ENCODE measurements at regions not wholly inside any gene's neighbourhood (a gene's known extent, or its start where the extent isn't known, plus 50 kb on each side); places are given as distances from the start of the nearest gene placed in this dataset.

- peaks cover 0 to 7% (median 0%) of the 10 kb centered on the region in 3 donors for H3K9me3 ChIP-seq
- no peaks in the 10 kb centered on the region for H3K36me3 ChIP-seq (replicated peaks in 1 of 2; ENCODE audit: insufficient read depth in 1 of 2, low read depth in 2 of 2)
- H3K4me1 ChIP-seq: no peaks in the 10 kb centered on the region
- ATAC-seq (no peak), DNase-seq (no peak)
- TF ChIP-seq CTCF (IDR thresholded peaks at IDR 0.05) (no peak), POLR2A (IDR thresholded peaks at IDR 0.05) (no peak)
- 69 to 76% methylated on average over 4 to 16 of the region's 16 CpGs for WGBS, 2 donors
- no peak overlapping the region for H3K27ac ChIP-seq
- no peak overlapping the region for H3K4me3 ChIP-seq
- no peaks in the 10 kb centered on the region for H3K27me3 ChIP-seq
- intact Hi-C loops (cut with DNase I): no loop called here
Observed at GRCh38 chr1:73105755-73106154, 823.4 kb upstream of the NEGR1 start.

GRCh38 chr1:73104749-73105148 lies 822.4 kb upstream of the NEGR1 start:
- no peaks in the 10 kb centered on the region for H3K27me3 ChIP-seq
- H3K4me3 ChIP-seq: no peak overlapping the region
- TF ChIP-seq CTCF (IDR thresholded peaks at IDR 0.05): no peak
- no peak for TF ChIP-seq POLR2A (IDR thresholded peaks at IDR 0.05)
- ATAC-seq (no peak), DNase-seq (no peak)
- no peaks in the 10 kb centered on the region for H3K36me3 ChIP-seq (replicated peaks in 1 of 2; ENCODE audit: insufficient read depth in 1 of 2, low read depth in 2 of 2)
- H3K4me1 ChIP-seq: no peaks in the 10 kb centered on the region
- intact Hi-C loops (cut with DNase I): no loop called here
- WGBS, 2 donors: 79 to 80% methylated on average over 1 to 8 of the region's 8 CpGs
- H3K27ac ChIP-seq: no peak overlapping the region
- peaks cover 0 to 7% (median 0%) of the 10 kb centered on the region in 3 donors for H3K9me3 ChIP-seq

- H3K4me3 ChIP-seq: no peak overlapping the region
- intact Hi-C loops (cut with DNase I): no loop called here
- H3K4me1 ChIP-seq: no peaks in the 10 kb centered on the region
- no peak overlapping the region for H3K27ac ChIP-seq
- ATAC-seq (no peak), DNase-seq (no peak)
- TF ChIP-seq POLR2A (IDR thresholded peaks at IDR 0.05): no peak
- no peak for TF ChIP-seq CTCF (IDR thresholded peaks at IDR 0.05)
- H3K36me3 ChIP-seq (replicated peaks in 1 of 2; ENCODE audit: insufficient read depth in 1 of 2, low read depth in 2 of 2): no peaks in the 10 kb centered on the region
- H3K9me3 ChIP-seq: peaks cover 0 to 5% (median 0%) of the 10 kb centered on the region in 3 donors
- 48 to 53% methylated on average over 4 of the region's 4 CpGs for WGBS, 2 donors
- no peaks in the 10 kb centered on the region for H3K27me3 ChIP-seq
Observed at GRCh38 chr1:73100216-73100615, 817.9 kb upstream of the NEGR1 start.

- no peaks in the 10 kb centered on the region for H3K27me3 ChIP-seq
- H3K9me3 ChIP-seq: no peaks in the 10 kb centered on the region
- no peak for ATAC-seq
- no peak for DNase-seq
- no peaks in the 10 kb centered on the region for H3K4me1 ChIP-seq
- intact Hi-C loops (cut with DNase I): no loop called here
- H3K4me3 ChIP-seq: no peak overlapping the region
- TF ChIP-seq CTCF (IDR thresholded peaks at IDR 0.05) (no peak), POLR2A (IDR thresholded peaks at IDR 0.05) (no peak)
- H3K36me3 ChIP-seq (replicated peaks in 1 of 2; ENCODE audit: insufficient read depth in 1 of 2, low read depth in 2 of 2): no peaks in the 10 kb centered on the region
- no peak overlapping the region for H3K27ac ChIP-seq
Observed at GRCh38 chr1:73097917-73098316, 815.6 kb upstream of the NEGR1 start.

GRCh38 chr1:73096841-73097240 lies 814.5 kb upstream of the NEGR1 start:
- 34 to 39% methylated on average over 1 of the region's 1 CpG for WGBS, 2 donors
- H3K9me3 ChIP-seq: no peaks in the 10 kb centered on the region
- ATAC-seq (no peak), DNase-seq (no peak)
- intact Hi-C loops (cut with DNase I): no loop called here
- no peaks in the 10 kb centered on the region for H3K4me1 ChIP-seq
- H3K4me3 ChIP-seq: no peak overlapping the region
- no peaks in the 10 kb centered on the region for H3K36me3 ChIP-seq (replicated peaks in 1 of 2; ENCODE audit: insufficient read depth in 1 of 2, low read depth in 2 of 2)
- TF ChIP-seq POLR2A (IDR thresholded peaks at IDR 0.05): no peak
- TF ChIP-seq CTCF (IDR thresholded peaks at IDR 0.05): no peak
- no peak overlapping the region for H3K27ac ChIP-seq
- no peaks in the 10 kb centered on the region for H3K27me3 ChIP-seq

Data from body of pancreas (tissue), 4 donors.